A204.1 (cell line): ENCODE measurements at regions not wholly inside any gene's neighbourhood (a gene's known extent, or its start where the extent isn't known, plus 50 kb on each side); places are given as distances from the start of the nearest gene placed in this dataset.

Experiments used
- FAIRE-seq: peaks from 2 replicates; lab custom pipeline; 2012; peaks lifted over from hg19 to GRCh38; lab: Jason Lieb, UNC

- no peak for FAIRE-seq
Observed at GRCh38 chr3:124556636-124557035, 173.6 kb upstream of the UMPS start.

GRCh38 chr3:124557433-124558232 is 172.6 kb upstream of the UMPS start:
- FAIRE-seq: no peak

GRCh38 chr3:124558991-124559845 is 171.0 kb upstream of the UMPS start:
- no peak for FAIRE-seq

DNA sequence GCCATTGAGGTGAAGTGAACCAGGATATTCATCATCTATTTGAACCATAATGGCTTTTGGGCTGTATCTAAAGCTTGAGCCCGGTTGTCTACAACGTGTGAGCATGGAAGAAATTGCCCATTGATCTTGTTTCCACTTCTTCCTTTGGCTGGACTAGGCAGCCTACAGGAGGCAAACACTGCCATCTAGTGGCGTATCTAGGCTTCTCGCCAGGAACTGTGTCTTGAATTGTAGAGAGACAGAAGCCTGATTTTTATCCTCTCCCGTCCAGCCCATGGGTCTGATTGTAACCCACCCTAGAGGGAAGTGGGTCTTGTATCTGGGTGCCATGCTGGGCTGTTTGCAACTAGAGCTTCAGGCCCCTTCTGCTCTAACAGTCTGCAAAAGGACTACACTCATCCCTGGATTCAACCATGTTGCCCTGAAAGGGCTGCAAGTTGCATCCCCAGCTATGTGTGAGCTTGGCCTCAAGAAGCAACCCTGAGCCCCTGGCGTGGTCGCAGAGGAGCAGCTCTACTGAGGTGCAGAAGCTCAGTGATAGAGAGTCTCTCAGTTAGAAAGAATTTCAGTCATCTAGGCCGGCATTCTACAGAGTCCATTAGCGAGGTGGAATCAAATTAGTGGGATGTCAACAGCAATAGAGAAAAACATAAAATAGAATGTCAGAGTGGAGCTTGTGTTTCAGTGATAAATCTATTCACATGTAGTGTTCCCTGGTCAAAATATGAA is 170.2 kb upstream of the UMPS start:
- FAIRE-seq: no peak

DNA sequence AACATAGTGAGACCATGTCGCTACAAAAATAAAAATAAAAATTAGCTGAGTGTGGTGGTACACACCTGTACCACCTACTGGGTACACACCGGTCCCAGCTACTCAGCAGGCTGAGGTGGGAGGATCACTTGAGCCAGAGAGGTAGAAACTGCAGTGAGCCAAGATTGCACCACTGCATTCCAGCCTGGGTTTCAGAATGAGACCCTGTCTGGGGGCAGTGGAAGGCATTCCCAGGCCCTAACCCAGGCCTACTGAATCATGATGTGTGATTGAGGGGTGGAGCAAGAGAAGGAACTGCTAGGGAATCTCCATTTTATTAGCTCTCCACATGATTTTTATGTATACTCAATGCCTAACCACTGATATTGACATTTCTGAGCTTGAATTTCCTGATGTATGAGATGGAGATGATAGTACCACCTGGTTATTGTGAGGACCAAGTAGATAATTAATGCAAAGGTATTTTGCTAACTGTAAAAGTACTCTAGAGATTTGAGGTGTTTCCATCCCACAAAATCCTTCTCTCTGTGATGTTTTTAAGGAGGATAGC is 169.5 kb upstream of the UMPS start:
- no peak for FAIRE-seq

DNA sequence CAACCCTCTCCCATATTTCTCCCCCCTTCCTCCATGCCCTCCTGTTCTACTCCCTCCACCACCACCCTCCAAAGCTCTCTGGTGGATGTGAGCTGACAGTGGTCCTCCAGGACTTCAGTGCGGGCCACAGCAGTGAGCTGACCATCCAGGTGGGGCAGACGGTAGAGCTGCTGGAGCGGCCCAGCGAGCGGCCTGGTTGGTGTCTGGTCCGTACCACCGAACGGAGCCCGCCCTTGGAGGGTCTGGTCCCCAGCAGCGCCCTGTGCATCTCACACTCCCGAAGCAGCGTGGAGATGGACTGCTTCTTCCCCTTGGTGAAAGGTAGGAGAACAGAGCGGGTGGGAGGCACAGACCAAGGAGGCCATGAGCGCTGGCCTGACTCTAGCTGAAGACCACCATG is 167.5 kb upstream of the UMPS start:
- FAIRE-seq: no peak

DNA sequence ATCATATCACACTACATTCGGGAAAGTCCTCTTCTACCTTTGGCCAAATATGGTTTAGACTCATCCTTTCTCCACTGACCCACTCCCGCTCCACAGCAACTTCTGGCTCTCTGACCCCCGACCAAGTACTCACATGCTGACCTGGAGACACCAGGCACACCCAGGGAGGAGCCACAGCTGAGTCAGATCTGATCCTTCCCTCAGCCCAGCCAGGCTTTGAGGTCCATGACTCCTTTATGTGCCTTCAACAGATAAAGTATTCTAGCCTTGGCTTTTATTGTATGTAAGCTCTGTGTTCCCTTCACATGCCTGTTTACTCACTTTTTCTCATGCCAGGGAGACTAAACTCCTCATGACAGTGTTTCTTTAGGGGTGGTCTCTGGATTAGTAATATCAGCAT is 166.9 kb upstream of the UMPS start:
- FAIRE-seq: no peak

- peak; percentile 43 for FAIRE-seq
Observed at GRCh38 chr3:124565013-124565412, 165.2 kb upstream of the UMPS start.

- no peak for FAIRE-seq
Observed at GRCh38 chr3:124565551-124565950, 164.7 kb upstream of the UMPS start.

DNA sequence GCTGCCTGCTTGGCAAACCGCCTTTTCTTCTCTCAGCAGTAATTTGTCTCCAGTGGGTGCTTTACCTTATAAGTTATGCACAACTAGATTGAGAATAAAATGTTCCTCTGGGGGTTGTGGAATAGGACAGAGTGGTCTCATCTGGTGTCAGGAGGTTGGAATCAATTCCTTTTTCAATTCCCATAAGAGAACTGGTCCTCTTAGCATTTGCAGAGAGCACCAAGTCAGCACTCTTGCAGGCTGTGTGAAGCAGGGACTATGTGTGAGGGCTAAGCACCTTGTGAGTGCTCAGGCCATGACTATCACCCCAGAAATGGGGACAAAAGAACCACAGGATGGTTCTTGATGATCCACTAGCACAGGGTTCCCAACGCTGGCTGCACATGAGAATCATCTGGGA is 163.6 kb upstream of the UMPS start:
- FAIRE-seq: no peak

DNA sequence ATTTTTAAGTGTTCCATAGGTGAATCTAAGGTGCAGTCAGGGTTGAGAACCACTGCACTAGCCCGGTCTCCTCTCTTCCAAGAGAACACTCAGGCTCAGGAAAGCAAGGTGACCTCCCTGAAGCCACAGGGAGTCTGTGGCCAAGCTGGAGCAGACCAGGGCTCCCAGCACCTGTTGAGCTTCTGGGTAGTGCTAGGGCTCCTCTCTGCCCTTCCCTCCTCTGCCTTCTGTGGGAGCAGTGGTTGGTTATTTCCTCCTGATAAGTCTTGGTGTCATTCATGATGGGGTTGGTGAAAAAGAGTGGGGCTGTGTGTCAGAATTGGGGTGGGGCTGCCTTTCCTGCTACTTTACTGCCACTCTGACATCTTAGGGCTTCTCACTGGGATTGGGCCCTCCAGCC is 163.1 kb upstream of the UMPS start:
- FAIRE-seq: no peak

DNA sequence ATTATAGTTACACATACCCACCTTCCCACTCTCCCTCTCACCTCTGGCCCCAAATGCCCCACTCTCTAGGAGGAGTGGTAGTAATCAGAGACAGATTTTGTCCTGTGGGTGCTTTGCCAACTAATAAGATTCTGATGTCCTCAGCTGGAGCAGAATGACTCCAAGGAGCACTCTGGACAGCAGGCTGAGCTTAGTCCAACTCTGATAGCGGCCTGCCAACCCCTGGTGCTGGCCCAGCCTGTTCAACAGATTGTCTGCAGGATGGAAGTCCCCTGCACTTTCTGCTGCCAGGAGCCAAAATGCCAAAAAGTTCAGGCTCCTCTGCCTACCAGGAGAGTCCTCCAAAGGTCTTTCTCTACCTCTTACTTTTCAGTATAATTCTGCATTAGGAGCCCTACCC is 160.5 kb upstream of the UMPS start:
- FAIRE-seq: no peak

DNA sequence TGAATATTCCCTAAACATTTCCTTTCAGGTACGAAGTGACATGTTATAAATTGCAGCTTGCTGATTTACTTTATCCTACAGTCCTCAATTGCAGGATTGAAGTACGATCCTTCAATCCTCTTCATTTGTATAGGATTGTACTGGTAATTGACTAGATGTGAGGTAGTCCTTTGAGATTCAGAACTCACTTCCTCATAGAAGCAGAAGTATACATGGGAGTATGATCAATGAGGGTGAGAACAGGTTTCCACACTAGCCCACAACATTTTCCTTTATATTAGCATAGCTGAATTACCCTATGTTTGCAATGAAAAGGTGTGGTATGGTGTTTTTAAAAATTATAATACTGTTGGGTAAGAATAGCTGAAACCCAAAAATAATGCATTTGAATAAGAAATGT is 160.0 kb upstream of the UMPS start:
- FAIRE-seq: no peak

- no peak for FAIRE-seq
Observed at GRCh38 chr3:124572851-124573405, 157.3 kb upstream of the UMPS start.

GRCh38 chr3:124574012-124574411 is 156.2 kb upstream of the UMPS start:
- no peak for FAIRE-seq

GRCh38 chr3:124576565-124577493 is 153.4 kb upstream of the UMPS start:
- no peak for FAIRE-seq

DNA sequence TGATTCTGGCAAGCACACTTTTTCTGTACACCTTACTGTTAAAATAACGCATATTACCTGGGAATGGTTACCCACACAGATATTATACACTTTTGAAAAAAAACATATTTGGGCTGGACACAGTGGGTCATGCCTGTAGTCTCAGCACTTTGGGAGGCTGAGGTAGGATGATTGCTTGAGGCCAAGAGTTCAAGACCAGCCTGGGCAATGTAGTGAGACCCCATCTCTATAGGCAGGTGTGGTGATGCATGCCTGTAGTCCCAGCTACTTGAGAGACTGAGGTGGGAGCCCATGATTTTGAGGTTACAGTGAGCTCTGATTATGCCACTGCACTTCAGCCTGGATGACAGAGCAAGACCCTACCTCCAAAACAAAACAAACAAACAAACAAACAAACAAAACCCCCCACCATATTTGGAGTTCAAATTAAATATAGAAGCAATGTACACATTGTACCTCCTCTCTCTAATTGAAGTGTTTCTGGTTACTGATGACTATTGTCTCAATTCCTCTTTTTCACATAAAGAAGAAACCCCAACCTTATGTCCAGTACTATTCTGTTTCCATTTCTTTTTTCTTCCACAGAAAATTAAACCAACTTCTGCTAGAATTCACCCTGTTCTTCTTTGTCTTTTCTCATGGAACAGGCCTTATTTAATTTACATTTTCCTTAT is 152.6 kb upstream of the UMPS start:
- no peak for FAIRE-seq

DNA sequence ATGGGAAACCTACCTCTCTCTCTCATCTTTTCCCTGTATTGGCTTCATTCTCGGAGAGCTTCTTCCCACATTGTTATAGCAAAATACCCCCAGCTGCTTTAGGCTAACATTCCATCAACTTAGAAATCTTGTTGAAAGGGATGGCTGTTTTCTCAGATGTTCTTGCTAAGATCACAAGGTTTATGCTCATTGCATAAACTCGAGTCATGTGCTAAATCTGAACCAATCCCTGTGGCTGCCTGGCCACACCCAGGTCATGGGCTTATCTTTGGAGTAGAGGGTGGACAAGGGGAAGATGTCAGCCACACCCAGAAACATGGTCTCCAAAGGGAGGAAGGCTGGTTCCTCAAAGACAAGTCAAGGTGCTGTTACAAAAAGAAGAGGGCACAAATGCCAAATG is 150.6 kb upstream of the UMPS start:
- FAIRE-seq: no peak

DNA sequence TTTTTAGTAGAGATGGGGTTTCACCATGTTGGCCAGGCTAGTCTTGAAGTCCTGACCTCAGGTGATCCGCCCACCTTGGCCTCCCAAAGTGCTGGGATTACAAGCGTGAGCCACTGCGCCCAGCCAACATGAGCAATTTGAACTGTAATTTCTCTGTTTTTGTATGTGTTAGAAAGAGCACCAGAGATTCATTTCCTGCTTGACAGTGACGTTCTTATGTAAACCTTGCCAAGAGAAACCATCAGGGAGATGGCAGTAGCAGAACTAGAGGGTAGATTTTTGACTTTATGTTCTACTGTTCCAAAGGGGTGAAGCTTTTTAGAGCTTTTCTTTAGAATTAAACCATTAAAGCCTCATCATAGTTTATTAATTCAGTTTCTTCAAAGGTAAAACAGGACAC is 148.1 kb upstream of the UMPS start:
- FAIRE-seq: no peak

- FAIRE-seq: no peak
Observed at GRCh38 chr3:124582621-124583395, 147.4 kb upstream of the UMPS start.
